Chondrocyte (in vitro differentiated cells): ENCODE measurements at regions not wholly inside any gene's neighbourhood (a gene's known extent, or its start where the extent isn't known, plus 50 kb on each side); places are given as distances from the start of the nearest gene placed in this dataset.

Experiments
- DNase-seq: peaks from one replicate; pipeline ENCODE4 v3.0.0; 2021; ENCODE audit warnings: mixed read lengths, low spot score
- H3K27ac Mint-ChIP-seq: one replicate; pipeline ENCODE4 v1.8.0; 2021; ENCODE audit warnings: mild to moderate bottlenecking, moderate library complexity, mixed read lengths; ENCODE audit not compliant: unreplicated experiment
- H3K27me3 Mint-ChIP-seq: 2 replicates; pipeline ENCODE4 v1.8.0; 2021; ENCODE audit warnings: low read depth, mixed read lengths
- H3K36me3 Mint-ChIP-seq: 2 replicates; pipeline ENCODE4 v1.8.0; 2021; ENCODE audit warnings: low read depth, mixed read lengths
- H3K4me1 Mint-ChIP-seq: 2 replicates; pipeline ENCODE4 v1.8.0; 2021; ENCODE audit warnings: low read depth, mild to moderate bottlenecking, mixed read lengths
- H3K4me3 Mint-ChIP-seq: one replicate; pipeline ENCODE4 v1.8.0; 2021; ENCODE audit warnings: mild to moderate bottlenecking, moderate library complexity, mixed read lengths; ENCODE audit not compliant: unreplicated experiment
- H3K9me3 Mint-ChIP-seq: 2 replicates; pipeline ENCODE4 v1.8.0; 2021; ENCODE audit warnings: low read depth, mixed read lengths
- CTCF ChIP-seq: fragments of 200-600 bp; sonication (generic); IDR thresholded peaks from 2 replicates; pipeline ENCODE4 v1.5.0; 2021; ENCODE audit warnings: antibody characterized with exemption, mild to moderate bottlenecking, moderate library complexity

DNA sequence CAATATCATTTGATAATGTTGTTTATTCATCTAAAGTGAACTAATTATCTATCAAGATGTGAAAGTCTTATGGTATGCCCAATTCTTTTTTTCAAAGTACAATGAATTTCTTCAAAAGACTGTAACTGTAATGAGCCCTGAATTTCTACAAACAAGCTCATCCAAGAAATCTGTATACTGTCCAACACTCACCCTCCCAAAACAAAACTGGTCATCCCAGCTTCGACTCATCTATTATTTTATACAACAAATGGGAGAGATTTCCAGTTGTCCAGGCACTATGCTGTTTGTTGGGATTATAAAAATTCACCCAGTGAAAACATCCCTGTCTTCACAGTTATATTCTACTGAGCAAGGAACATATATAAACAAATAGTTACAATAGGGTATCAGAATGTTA is 806.9 kb downstream of the TNS3 start:
- TF ChIP-seq CTCF: no peak
- no peak overlapping the region for H3K27ac Mint-ChIP-seq
- peaks cover 5% of the 10 kb centered on the region for H3K36me3 Mint-ChIP-seq
- no peak overlapping the region for H3K4me3 Mint-ChIP-seq
- peaks cover 24% of the 10 kb centered on the region for H3K4me1 Mint-ChIP-seq
- DNase-seq: no peak
- H3K27me3 Mint-ChIP-seq: no peaks in the 10 kb centered on the region
- H3K9me3 Mint-ChIP-seq: peaks cover 16% of the 10 kb centered on the region

GRCh38 chr7:46774515-46774914 is 807.4 kb downstream of the TNS3 start:
- H3K4me1 Mint-ChIP-seq: peaks cover 24% of the 10 kb centered on the region
- no peaks in the 10 kb centered on the region for H3K27me3 Mint-ChIP-seq
- no peak for DNase-seq
- no peak overlapping the region for H3K27ac Mint-ChIP-seq
- peaks cover 16% of the 10 kb centered on the region for H3K9me3 Mint-ChIP-seq
- H3K4me3 Mint-ChIP-seq: no peak overlapping the region
- H3K36me3 Mint-ChIP-seq: peaks cover 3% of the 10 kb centered on the region
- TF ChIP-seq CTCF: no peak

GRCh38 chr7:46772776-46773175 is 809.1 kb downstream of the TNS3 start:
- Mint-ChIP-seq H3K4me3 (no peak overlapping the region), H3K27ac (peak overlapping the region; percentile 42), H3K36me3 (peaks cover 3% of the 10 kb centered on the region), H3K9me3 (peaks cover 17% of the 10 kb centered on the region), H3K27me3 (no peaks in the 10 kb centered on the region), H3K4me1 (peaks cover 24% of the 10 kb centered on the region)
- no peak for DNase-seq
- TF ChIP-seq CTCF: no peak

DNA sequence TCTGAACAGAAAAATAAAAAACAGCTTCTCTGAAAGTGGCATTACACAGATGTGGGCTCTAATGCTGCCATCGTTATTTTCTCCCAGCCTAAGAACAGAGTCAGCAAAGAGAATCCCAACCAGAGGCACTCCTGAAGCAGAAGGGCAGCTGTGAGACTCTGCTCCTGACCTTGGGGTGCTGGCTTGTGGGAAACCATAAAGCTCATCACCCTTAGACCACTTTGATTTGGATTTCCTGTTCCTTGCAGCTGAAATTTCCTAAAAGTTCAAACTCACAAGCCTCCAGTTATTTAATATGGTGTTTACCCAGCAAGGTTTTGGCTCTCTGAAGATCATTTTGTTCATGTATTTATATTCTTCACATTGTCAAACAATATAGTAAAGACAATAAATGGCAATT is 814.8 kb downstream of the TNS3 start:
- Mint-ChIP-seq H3K36me3 (peaks cover 4% of the 10 kb centered on the region), H3K4me1 (peaks cover 22% of the 10 kb centered on the region), H3K27ac (peak overlapping the region; percentile 15), H3K4me3 (no peak overlapping the region), H3K27me3 (no peaks in the 10 kb centered on the region), H3K9me3 (peaks cover 17% of the 10 kb centered on the region)
- DNase-seq: no peak
- TF ChIP-seq CTCF: no peak

- Mint-ChIP-seq H3K27me3 (no peaks in the 10 kb centered on the region), H3K36me3 (peaks cover 4% of the 10 kb centered on the region), H3K9me3 (peaks cover 10% of the 10 kb centered on the region), H3K27ac (peak overlapping the region; percentile 93), H3K4me3 (no peak overlapping the region), H3K4me1 (peaks cover 26% of the 10 kb centered on the region)
- TF ChIP-seq CTCF: no peak
- DNase-seq: no peak
Measured at GRCh38 chr7:46764100-46764936, 817.6 kb downstream of the TNS3 start.
